ENCODE measurements at regions not wholly inside any gene's neighbourhood (a gene's known extent, or its start where the extent isn't known, plus 50 kb on each side); places are given as distances from the start of the nearest gene placed in this dataset.

DNA sequence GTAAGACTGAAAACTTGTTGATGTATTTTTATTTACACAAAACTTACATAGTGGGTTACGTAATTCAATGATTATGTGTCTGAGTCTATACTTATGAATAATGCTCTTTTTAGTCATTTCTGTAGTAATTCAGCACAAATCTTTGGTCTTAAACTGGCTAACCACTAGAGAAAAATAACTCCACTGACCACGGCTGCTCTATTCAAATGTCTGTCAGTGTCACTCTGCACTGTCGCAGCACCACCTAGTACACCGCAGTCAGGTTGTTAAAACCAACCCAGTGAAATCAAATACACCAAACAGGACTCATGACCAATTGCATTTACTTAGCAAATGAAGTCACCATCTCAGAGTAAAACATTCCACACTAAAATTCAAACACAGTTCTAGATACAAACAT, 93.5 kb upstream of the CCDC28A start (continued):
- TF ChIP-seq SP1 (IDR thresholded peaks at IDR 0.05; ENCODE audit: low read depth, low read length) (no peak), RFX5 (IDR thresholded peaks at IDR 0.05; ENCODE audit: borderline replicate concordance, low read depth, low read length) (no peak), ZNF274 (IDR thresholded peaks at IDR 0.05; ENCODE audit: borderline replicate concordance, extremely low read depth, low read length) (no peak), SIRT6 (IDR thresholded peaks at IDR 0.05; ENCODE audit: low read length) (no peak), GTF2F1 (IDR thresholded peaks at IDR 0.05; ENCODE audit: borderline replicate concordance, low read depth, low read length) (no peak), CHD1 (IDR thresholded peaks at IDR 0.05; ENCODE audit: low read depth, low read length) (no peak), CTBP2 (IDR thresholded peaks at IDR 0.05; ENCODE audit: borderline replicate concordance, insufficient read depth, insufficient read length, low read length) (no peak), SIN3A (conservative IDR thresholded peaks at IDR 0.05 in 1 of 2, IDR thresholded peaks at IDR 0.05 in 1 of 2; ENCODE audit: low read depth in 1 of 2, low read length in 2 of 2) (no peak), BACH1 (IDR thresholded peaks at IDR 0.05; ENCODE audit: low read length) (no peak)
